ENCODE measurements at regions not wholly inside any gene's neighbourhood (a gene's known extent, or its start where the extent isn't known, plus 50 kb on each side); places are given as distances from the start of the nearest gene placed in this dataset.

DNA sequence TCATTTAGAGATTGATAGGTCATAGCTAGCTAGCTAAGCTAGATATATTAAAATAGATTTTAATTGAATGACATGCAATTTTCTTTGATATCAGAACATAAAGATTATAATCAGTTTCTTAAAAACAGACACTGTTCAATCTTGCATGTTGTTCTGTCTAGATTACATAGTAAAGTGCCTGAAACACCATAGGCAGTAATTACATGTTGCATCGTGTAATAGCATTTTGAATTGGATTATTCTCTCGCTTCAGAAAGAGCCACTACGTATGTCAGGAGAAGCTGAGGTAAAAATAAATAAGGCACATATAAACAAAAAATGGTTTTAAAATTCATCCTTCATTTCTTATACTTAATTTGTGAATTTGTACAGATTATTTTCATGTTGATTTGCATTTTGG is 148.0 kb upstream of the CDH12 start:
- no peak for DNase-seq (ENCODE audit: low read depth)

DNA sequence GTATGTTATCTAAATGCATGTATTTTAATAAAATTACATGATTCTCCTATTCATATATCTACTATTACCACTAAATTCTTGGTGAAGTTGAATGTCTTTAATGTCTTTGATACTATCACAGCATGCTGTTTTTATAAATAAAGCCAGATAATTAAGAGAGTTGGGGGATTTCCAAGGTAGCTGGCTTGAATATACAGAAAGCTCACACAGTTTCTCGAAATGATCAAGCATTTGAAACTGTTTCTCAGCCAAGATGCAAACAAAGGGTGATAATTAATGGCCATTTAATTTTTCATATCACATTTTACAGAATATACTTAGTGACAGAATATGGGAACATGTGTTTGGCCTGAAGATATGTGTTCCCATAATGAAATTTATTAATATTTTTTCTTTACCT is 145.6 kb upstream of the CDH12 start:
- no peak for DNase-seq (ENCODE audit: low read depth)
- TF ChIP-seq, protein P1, sequence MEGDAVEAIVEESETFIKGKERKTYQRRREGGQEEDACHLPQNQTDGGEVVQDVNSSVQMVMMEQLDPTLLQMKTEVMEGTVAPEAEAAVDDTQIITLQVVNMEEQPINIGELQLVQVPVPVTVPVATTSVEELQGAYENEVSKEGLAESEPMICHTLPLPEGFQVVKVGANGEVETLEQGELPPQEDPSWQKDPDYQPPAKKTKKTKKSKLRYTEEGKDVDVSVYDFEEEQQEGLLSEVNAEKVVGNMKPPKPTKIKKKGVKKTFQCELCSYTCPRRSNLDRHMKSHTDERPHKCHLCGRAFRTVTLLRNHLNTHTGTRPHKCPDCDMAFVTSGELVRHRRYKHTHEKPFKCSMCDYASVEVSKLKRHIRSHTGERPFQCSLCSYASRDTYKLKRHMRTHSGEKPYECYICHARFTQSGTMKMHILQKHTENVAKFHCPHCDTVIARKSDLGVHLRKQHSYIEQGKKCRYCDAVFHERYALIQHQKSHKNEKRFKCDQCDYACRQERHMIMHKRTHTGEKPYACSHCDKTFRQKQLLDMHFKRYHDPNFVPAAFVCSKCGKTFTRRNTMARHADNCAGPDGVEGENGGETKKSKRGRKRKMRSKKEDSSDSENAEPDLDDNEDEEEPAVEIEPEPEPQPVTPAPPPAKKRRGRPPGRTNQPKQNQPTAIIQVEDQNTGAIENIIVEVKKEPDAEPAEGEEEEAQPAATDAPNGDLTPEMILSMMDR (IDR thresholded peaks at IDR 0.05; ENCODE audit: insufficient read depth, low read depth, low read length, missing control alignments): no peak
- H3K4me3 ChIP-seq (ENCODE audit: low read depth, low read length): no peak overlapping the region

More for the DNA sequence above, 148.0 kb upstream of the CDH12 start:
- TF ChIP-seq, protein P1 (IDR thresholded peaks at IDR 0.05; ENCODE audit: insufficient read depth, low read depth, low read length, missing control alignments): no peak
- H3K4me3 ChIP-seq (ENCODE audit: low read depth, low read length): no peak overlapping the region

DNA sequence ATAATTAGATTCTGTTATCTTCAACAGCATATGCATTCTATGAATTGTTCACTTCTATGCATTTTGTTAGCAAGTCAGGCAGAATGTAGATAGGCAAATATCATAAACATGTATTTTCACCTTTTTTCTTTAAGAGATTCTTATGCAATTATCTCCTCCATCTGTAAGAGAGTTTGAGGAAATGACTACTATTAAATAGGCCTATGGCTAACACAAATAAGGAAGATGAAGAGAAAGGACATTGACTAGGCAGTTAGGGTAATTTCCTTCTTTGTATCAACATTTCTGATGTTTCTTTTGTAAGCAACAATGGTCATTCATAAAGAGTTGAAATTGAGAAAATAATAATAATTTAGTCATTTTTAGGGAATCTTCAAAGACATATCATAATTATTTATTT is 145.2 kb upstream of the CDH12 start:
- TF ChIP-seq, protein P1 (IDR thresholded peaks at IDR 0.05; ENCODE audit: insufficient read depth, low read depth, low read length, missing control alignments): no peak
- no peak overlapping the region for H3K4me3 ChIP-seq (ENCODE audit: low read depth, low read length)
- no peak for DNase-seq (ENCODE audit: low read depth)

DNA sequence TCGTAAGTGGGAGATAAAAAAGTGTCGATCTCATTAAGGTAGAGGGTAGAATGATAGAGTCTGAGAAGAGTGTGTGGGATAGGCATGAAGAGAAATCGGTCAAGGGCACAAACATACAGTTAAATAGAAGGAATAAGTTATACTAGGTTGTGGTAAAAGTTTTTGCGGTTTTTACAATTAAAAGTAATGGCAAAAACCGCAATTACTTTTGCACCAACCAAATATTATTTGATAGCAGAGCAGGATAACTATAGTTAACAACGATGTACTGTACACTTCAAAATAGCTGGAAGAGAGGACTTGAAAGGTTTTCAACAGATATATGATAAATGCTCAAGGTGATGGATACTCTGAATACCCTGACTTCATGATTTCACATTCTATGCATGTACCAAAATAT is 135.8 kb upstream of the CDH12 start:
- no peak for DNase-seq (ENCODE audit: low read depth)
- no peak overlapping the region for H3K4me3 ChIP-seq (ENCODE audit: low read depth, low read length)
- TF ChIP-seq, protein P1 (IDR thresholded peaks at IDR 0.05; ENCODE audit: insufficient read depth, low read depth, low read length, missing control alignments): no peak

DNA sequence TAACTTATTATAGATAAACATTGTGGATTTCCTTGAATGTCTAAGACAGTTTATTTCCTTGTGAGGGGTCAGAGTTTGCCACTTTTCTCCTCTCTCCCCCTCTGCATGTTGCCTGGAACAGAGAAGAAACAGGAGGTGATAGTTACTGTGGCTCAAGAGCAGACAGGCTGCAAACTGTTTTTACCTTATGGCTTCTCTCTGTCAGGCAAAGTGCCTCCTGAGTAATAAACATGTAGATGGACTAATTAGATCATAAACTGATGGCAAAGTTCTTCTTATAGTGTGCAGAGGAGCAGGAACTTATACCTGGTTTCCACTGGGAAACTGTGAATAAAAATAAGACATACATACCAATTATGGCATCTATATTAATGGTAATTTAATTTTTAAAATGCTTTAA is 133.1 kb upstream of the CDH12 start:
- H3K4me3 ChIP-seq (ENCODE audit: low read depth, low read length): no peak overlapping the region
- no peak for DNase-seq (ENCODE audit: low read depth)
- TF ChIP-seq, protein P1 (IDR thresholded peaks at IDR 0.05; ENCODE audit: insufficient read depth, low read depth, low read length, missing control alignments): no peak

DNA sequence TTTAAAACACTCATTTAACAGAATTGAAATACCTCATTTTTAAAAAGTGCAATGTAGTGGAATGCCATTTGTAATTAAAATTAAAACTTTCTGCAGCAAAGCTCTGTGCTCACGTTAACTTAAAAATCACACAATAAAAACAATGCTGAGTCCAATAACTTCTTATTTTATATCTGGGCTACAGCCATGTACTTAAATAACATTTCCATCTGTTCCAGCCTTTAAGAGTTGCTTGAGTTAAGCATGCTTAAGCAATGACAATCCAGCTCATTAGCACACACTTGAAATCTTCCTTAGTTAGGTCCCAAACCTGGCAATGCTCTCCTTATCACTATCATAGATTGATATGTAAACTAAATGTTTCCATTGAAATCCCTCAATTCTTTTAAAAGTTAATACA is 132.3 kb upstream of the CDH12 start:
- DNase-seq (ENCODE audit: low read depth): no peak
- TF ChIP-seq, protein P1 (IDR thresholded peaks at IDR 0.05; ENCODE audit: insufficient read depth, low read depth, low read length, missing control alignments): no peak
- no peak overlapping the region for H3K4me3 ChIP-seq (ENCODE audit: low read depth, low read length)

DNA sequence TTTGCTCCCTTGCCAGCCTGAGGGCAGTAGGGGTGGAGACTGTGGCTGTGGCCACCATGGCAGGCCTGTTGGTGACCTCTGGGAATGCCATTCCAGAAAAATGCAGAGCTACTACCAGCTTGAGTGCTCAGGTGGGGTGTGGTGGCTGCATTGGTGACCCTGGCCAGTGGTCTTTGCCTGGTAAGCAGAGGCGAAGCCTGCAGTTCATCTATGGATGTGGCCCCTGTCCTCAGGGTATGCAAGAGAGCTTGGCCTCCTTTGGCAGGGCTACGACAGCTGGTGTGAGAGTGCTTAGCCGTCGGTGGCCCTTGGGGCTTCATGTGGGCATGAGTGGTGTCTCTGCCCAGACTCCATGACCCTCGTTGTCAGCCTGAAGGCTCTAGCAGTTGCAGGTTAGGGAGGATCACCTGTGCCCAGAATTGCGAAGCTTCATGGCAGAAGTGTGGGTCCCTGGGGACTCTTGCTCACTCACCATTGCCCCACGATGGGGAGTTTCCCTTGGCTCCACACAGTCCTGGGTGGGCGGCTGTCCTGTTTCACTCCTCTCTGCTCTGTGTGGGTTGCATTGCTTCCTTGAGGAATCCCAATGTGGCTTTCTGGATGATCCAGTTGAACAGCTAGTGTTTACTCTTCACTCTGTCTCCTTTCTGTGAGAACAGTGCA is 117.9 kb upstream of the CDH12 start:
- DNase-seq (ENCODE audit: low read depth): no peak
- TF ChIP-seq, protein P1 (IDR thresholded peaks at IDR 0.05; ENCODE audit: insufficient read depth, low read depth, low read length, missing control alignments): no peak
- H3K4me3 ChIP-seq (ENCODE audit: low read depth, low read length): no peak overlapping the region

All from GM12865 (cell line).